ENCODE measurements at regions not wholly inside any gene's neighbourhood (a gene's known extent, or its start where the extent isn't known, plus 50 kb on each side); places are given as distances from the start of the nearest gene placed in this dataset.

- Histone ChIP-seq H3K4me1 (ENCODE audit: insufficient read depth, low read length, poor library complexity, severe bottlenecking) (peaks cover 14% of the 10 kb centered on the region), H3K4me3 (ENCODE audit: low read length, poor library complexity, severe bottlenecking) (no peak overlapping the region), H3K27me3 (ENCODE audit: insufficient read depth, low read length, poor library complexity, severe bottlenecking) (no peaks in the 10 kb centered on the region), H3K36me3 (ENCODE audit: insufficient read depth, low read length) (no peaks in the 10 kb centered on the region), H3F3A (ENCODE audit: low read depth) (no peaks in the 10 kb centered on the region), H3K9ac (ENCODE audit: low read depth, low read length, poor library complexity, severe bottlenecking) (no peak overlapping the region), H3K9me2 (replicated peaks; ENCODE audit: low read depth, low read length) (no peaks in the 10 kb centered on the region), H3K9me3 (ENCODE audit: insufficient read depth, low read depth, low read length) (no peaks in the 10 kb centered on the region), H4K20me1 (ENCODE audit: insufficient read depth, low read length, poor library complexity, severe bottlenecking) (no peaks in the 10 kb centered on the region), H3K79me2 (ENCODE audit: insufficient read depth, low read length) (no peaks in the 10 kb centered on the region), H3K4me2 (ENCODE audit: low read depth, low read length, poor library complexity, severe bottlenecking) (no peak overlapping the region), H2AFZ (ENCODE audit: low read length) (no peak overlapping the region)
- TF ChIP-seq EZH2phosphoT487 (IDR thresholded peaks at IDR 0.05; ENCODE audit: borderline replicate concordance): no peak
- no peak for TF ChIP-seq CTCF (conservative IDR thresholded peaks at IDR 0.05; ENCODE audit: low read length)
These were observed 60.1 kb upstream of the CD28 start for GRCh38 chr2:203646266-203646864.

GRCh38 chr2:203646961-203647360 is 59.5 kb upstream of the CD28 start:
- H2AFZ ChIP-seq (ENCODE audit: low read length): no peak overlapping the region
- H3F3A ChIP-seq (ENCODE audit: low read depth): no peaks in the 10 kb centered on the region
- H3K4me2 ChIP-seq (ENCODE audit: low read depth, low read length, poor library complexity, severe bottlenecking): no peak overlapping the region
- H3K9ac ChIP-seq (ENCODE audit: low read depth, low read length, poor library complexity, severe bottlenecking): no peak overlapping the region
- no peaks in the 10 kb centered on the region for H3K9me3 ChIP-seq (ENCODE audit: insufficient read depth, low read depth, low read length)
- TF ChIP-seq EZH2phosphoT487 (IDR thresholded peaks at IDR 0.05; ENCODE audit: borderline replicate concordance) (no peak), CTCF (conservative IDR thresholded peaks at IDR 0.05; ENCODE audit: low read length) (no peak)
- no peaks in the 10 kb centered on the region for H3K79me2 ChIP-seq (ENCODE audit: insufficient read depth, low read length)
- H4K20me1 ChIP-seq (ENCODE audit: insufficient read depth, low read length, poor library complexity, severe bottlenecking): no peaks in the 10 kb centered on the region
- no peaks in the 10 kb centered on the region for H3K36me3 ChIP-seq (ENCODE audit: insufficient read depth, low read length)
- no peaks in the 10 kb centered on the region for H3K9me2 ChIP-seq (replicated peaks; ENCODE audit: low read depth, low read length)
- H3K4me3 ChIP-seq (ENCODE audit: low read length, poor library complexity, severe bottlenecking): no peak overlapping the region
- H3K27me3 ChIP-seq (ENCODE audit: insufficient read depth, low read length, poor library complexity, severe bottlenecking): no peaks in the 10 kb centered on the region
- peaks cover 20% of the 10 kb centered on the region for H3K4me1 ChIP-seq (ENCODE audit: insufficient read depth, low read length, poor library complexity, severe bottlenecking)

- Histone ChIP-seq H3K36me3 (ENCODE audit: insufficient read depth, low read length) (no peaks in the 10 kb centered on the region), H3K79me2 (ENCODE audit: insufficient read depth, low read length) (no peaks in the 10 kb centered on the region), H2AFZ (ENCODE audit: low read length) (no peak overlapping the region), H3K27me3 (ENCODE audit: insufficient read depth, low read length, poor library complexity, severe bottlenecking) (no peaks in the 10 kb centered on the region), H3F3A (ENCODE audit: low read depth) (no peaks in the 10 kb centered on the region), H3K4me3 (ENCODE audit: low read length, poor library complexity, severe bottlenecking) (no peak overlapping the region), H3K4me2 (ENCODE audit: low read depth, low read length, poor library complexity, severe bottlenecking) (no peak overlapping the region), H4K20me1 (ENCODE audit: insufficient read depth, low read length, poor library complexity, severe bottlenecking) (no peaks in the 10 kb centered on the region), H3K9ac (ENCODE audit: low read depth, low read length, poor library complexity, severe bottlenecking) (no peak overlapping the region), H3K9me3 (ENCODE audit: insufficient read depth, low read depth, low read length) (no peaks in the 10 kb centered on the region), H3K4me1 (ENCODE audit: insufficient read depth, low read length, poor library complexity, severe bottlenecking) (peaks cover 20% of the 10 kb centered on the region), H3K9me2 (replicated peaks; ENCODE audit: low read depth, low read length) (no peaks in the 10 kb centered on the region)
- no peak for TF ChIP-seq EZH2phosphoT487 (IDR thresholded peaks at IDR 0.05; ENCODE audit: borderline replicate concordance)
- TF ChIP-seq CTCF (conservative IDR thresholded peaks at IDR 0.05; ENCODE audit: low read length): no peak
These were observed 58.9 kb upstream of the CD28 start for GRCh38 chr2:203647579-203647978.

Data from Loucy (cell line).